ENCODE measurements at regions not wholly inside any gene's neighbourhood (a gene's known extent, or its start where the extent isn't known, plus 50 kb on each side); places are given as distances from the start of the nearest gene placed in this dataset.

- Histone ChIP-seq H3K4me3 (ENCODE audit: low read depth in 2 of 2, low read length in 2 of 2) (no peak overlapping the region), H3K4me1 (ENCODE audit: control insufficient read depth, insufficient read depth, low read length) (no peaks in the 10 kb centered on the region), H3K36me3 (ENCODE audit: control insufficient read depth, insufficient read depth, low read length) (no peaks in the 10 kb centered on the region), H3K27ac (ENCODE audit: low read length) (no peak overlapping the region), H3K9me3 (ENCODE audit: control insufficient read depth, insufficient read depth, low read depth, low read length) (no peaks in the 10 kb centered on the region), H3K27me3 (ENCODE audit: control insufficient read depth, insufficient read depth, low read length) (no peaks in the 10 kb centered on the region)
- POLR2A ChIA-PET, result no interaction called here
- DNase-seq (ENCODE audit: low read depth, low spot score), result no peak
- no peak for TF ChIP-seq TCF7L2 (IDR thresholded peaks at IDR 0.05; ENCODE audit: low read depth, low read length)
- TF ChIP-seq SIN3A (IDR thresholded peaks at IDR 0.05; ENCODE audit: borderline replicate concordance, insufficient read depth, low read depth, low read length), result no peak
- no peak for TF ChIP-seq REST (IDR thresholded peaks at IDR 0.05; ENCODE audit: insufficient read depth in 1 of 2, low read depth in 2 of 2, low read length in 1 of 2)
- no peak for TF ChIP-seq POLR2AphosphoS5 (IDR thresholded peaks at IDR 0.05; ENCODE audit: low read depth, low read length)
- no peak for TF ChIP-seq CTCF (IDR thresholded peaks at IDR 0.05)
- in situ Hi-C loops (cut with HindIII; ENCODE audit: low pct_unique_long_range_greater_than_20kb, low sequenced_read_pairs) (no loop called here), intact Hi-C loops (cut with micrococcal nuclease; ENCODE audit: unreplicated experiment) (no loop called here)
- CTCF ChIA-PET, result no interaction called here
- no TSS peak for BruUV-seq (replicated peaks)
- no peak for ATAC-seq
Observed at GRCh38 chr5:87746341-87746740, 333.6 kb upstream of the CCNH start.

GRCh38 chr5:87741881-87742280, 329.2 kb upstream of the CCNH start:
- no peak for ATAC-seq
- in situ Hi-C loops (cut with HindIII; ENCODE audit: low pct_unique_long_range_greater_than_20kb, low sequenced_read_pairs), result no loop called here
- DNase-seq (ENCODE audit: low read depth, low spot score), result no peak
- no peaks in the 10 kb centered on the region for H3K27me3 ChIP-seq (ENCODE audit: control insufficient read depth, insufficient read depth, low read length)
- POLR2A ChIA-PET, result no interaction called here
- TF ChIP-seq SIN3A (IDR thresholded peaks at IDR 0.05; ENCODE audit: borderline replicate concordance, insufficient read depth, low read depth, low read length) (no peak), POLR2AphosphoS5 (IDR thresholded peaks at IDR 0.05; ENCODE audit: low read depth, low read length) (no peak), REST (IDR thresholded peaks at IDR 0.05; ENCODE audit: insufficient read depth in 1 of 2, low read depth in 2 of 2, low read length in 1 of 2) (no peak), CTCF (IDR thresholded peaks at IDR 0.05) (no peak), TCF7L2 (IDR thresholded peaks at IDR 0.05; ENCODE audit: low read depth, low read length) (no peak)
- CTCF ChIA-PET, result no interaction called here
- no peaks in the 10 kb centered on the region for H3K4me1 ChIP-seq (ENCODE audit: control insufficient read depth, insufficient read depth, low read length)
- BruUV-seq (replicated peaks), result no TSS peak
- intact Hi-C loops (cut with micrococcal nuclease; ENCODE audit: unreplicated experiment), result no loop called here
- H3K36me3 ChIP-seq (ENCODE audit: control insufficient read depth, insufficient read depth, low read length), result no peaks in the 10 kb centered on the region
- no peak overlapping the region for H3K27ac ChIP-seq (ENCODE audit: low read length)
- H3K4me3 ChIP-seq (ENCODE audit: low read depth in 2 of 2, low read length in 2 of 2), result no peak overlapping the region
- H3K9me3 ChIP-seq (ENCODE audit: control insufficient read depth, insufficient read depth, low read depth, low read length), result no peaks in the 10 kb centered on the region

All from Panc1 (cell line).